Tibial nerve (tissue), 4 donors: ENCODE measurements at regions not wholly inside any gene's neighbourhood (a gene's known extent, or its start where the extent isn't known, plus 50 kb on each side); places are given as distances from the start of the nearest gene placed in this dataset.

ENCODE experiments used
- DNase-seq, 2 donors: peaks; one replicate each; pipeline ENCODE4 v3.0.0-alpha.2; 2019; ENCODE audit warnings: low spot score in 2 of 2
- H3K27ac ChIP-seq, 4 donors: fragments of 200-600 bp; sonication (generic) in 3 of 4; one replicate each; pipeline ENCODE4 v1.5.1; 2017 to 2019; ENCODE audit warnings: mild to moderate bottlenecking in 1 of 4
- H3K27me3 ChIP-seq, 2 donors: fragments of 200-600 bp; sonication (generic) in 1 of 2; one replicate each; pipeline versions ENCODE4 v1.5.1 to v1.6.0; 2017 to 2019
- H3K36me3 ChIP-seq, 3 donors: fragments of 200-600 bp; sonication (generic); one replicate each; pipeline ENCODE4 v1.5.1; 2018 to 2019
- H3K4me1 ChIP-seq, 4 donors: fragments of 200-600 bp; sonication (generic) in 3 of 4; one replicate each; pipeline ENCODE4 v1.5.1; 2017 to 2019
- H3K4me3 ChIP-seq, 4 donors: fragments of 200-600 bp; sonication (generic) in 3 of 4; one replicate each; pipeline ENCODE4 v1.5.1; 2017 to 2019; ENCODE audit warnings: mild to moderate bottlenecking in 1 of 4, moderate library complexity in 1 of 4
- H3K9me3 ChIP-seq, 4 donors: fragments of 200-600 bp; sonication (generic) in 3 of 4; one replicate each; pipeline ENCODE4 v1.5.1; 2017 to 2019
- CTCF ChIP-seq, 5 experiments: fragments of 200-600 bp in 3 of 5; fragments of 450-650 bp in 2 of 5; sonication (generic) in 3 of 5; IDR thresholded peaks; one replicate each; pipeline ENCODE4 v1.5.1; 2016 to 2019; ENCODE audit warnings: antibody characterized with exemption in 5 of 5, mild to moderate bottlenecking in 3 of 5, moderate library complexity in 2 of 5
- EP300 ChIP-seq, 2 donors: sonication (generic); formaldehyde crosslinking; IDR thresholded peaks; one replicate each; pipeline ENCODE4 v1.6.1; 2017; ENCODE audit warnings: antibody characterized with exemption in 2 of 2, mild to moderate bottlenecking in 1 of 2
- POLR2A ChIP-seq, 2 donors: fragments of 450-650 bp; IDR thresholded peaks; one replicate each; pipeline ENCODE4 v1.6.1; 2017; ENCODE audit warnings: antibody characterized with exemption in 2 of 2, mild to moderate bottlenecking in 2 of 2, moderate library complexity in 2 of 2
- WGBS, 2 donors: methylation state at CpG; one replicate each; pipeline ENCODE4 v1.1.5; 2018; 5-methylcytosine and 5-hydroxymethylcytosine counted together

- Histone ChIP-seq H3K4me1 (no peaks in the 10 kb centered on the region), H3K9me3 (no peaks in the 10 kb centered on the region), H3K27me3 (no peaks in the 10 kb centered on the region), H3K36me3 (no peaks in the 10 kb centered on the region), H3K27ac (no peak overlapping the region), H3K4me3 (no peak overlapping the region)
- TF ChIP-seq EP300 (IDR thresholded peaks at IDR 0.05) (no peak), POLR2A (IDR thresholded peaks at IDR 0.05) (no peak), CTCF (IDR thresholded peaks at IDR 0.05) (no peak)
- DNase-seq = no peak
Observed at GRCh38 chr7:106384373-106384772, 99.6 kb upstream of the NAMPT start.

- no peaks in the 10 kb centered on the region for H3K9me3 ChIP-seq
- H3K4me3 ChIP-seq = no peak overlapping the region
- H3K4me1 ChIP-seq = no peaks in the 10 kb centered on the region
- 95 to 100% methylated on average over 1 of the region's 1 CpG for WGBS, 2 donors
- H3K27ac ChIP-seq = no peak overlapping the region
- no peaks in the 10 kb centered on the region for H3K36me3 ChIP-seq
- DNase-seq = no peak
- H3K27me3 ChIP-seq = no peaks in the 10 kb centered on the region
- TF ChIP-seq POLR2A (IDR thresholded peaks at IDR 0.05) (no peak), CTCF (IDR thresholded peaks at IDR 0.05) (no peak), EP300 (IDR thresholded peaks at IDR 0.05) (no peak)
Observed at GRCh38 chr7:106382929-106383328, 98.1 kb upstream of the NAMPT start.

GRCh38 chr7:106382129-106382528 lies 97.3 kb upstream of the NAMPT start:
- H3K4me3 ChIP-seq = no peak overlapping the region
- no peaks in the 10 kb centered on the region for H3K9me3 ChIP-seq
- H3K4me1 ChIP-seq = no peaks in the 10 kb centered on the region
- no peaks in the 10 kb centered on the region for H3K27me3 ChIP-seq
- TF ChIP-seq POLR2A (IDR thresholded peaks at IDR 0.05) (no peak), EP300 (IDR thresholded peaks at IDR 0.05) (no peak), CTCF (IDR thresholded peaks at IDR 0.05) (no peak)
- no peak for DNase-seq
- H3K36me3 ChIP-seq = no peaks in the 10 kb centered on the region
- 91 to 95% methylated on average over 1 of the region's 1 CpG for WGBS, 2 donors
- no peak overlapping the region for H3K27ac ChIP-seq

- Histone ChIP-seq H3K27me3 (no peaks in the 10 kb centered on the region), H3K9me3 (no peaks in the 10 kb centered on the region), H3K36me3 (no peaks in the 10 kb centered on the region), H3K4me1 (no peaks in the 10 kb centered on the region), H3K27ac (no peak overlapping the region), H3K4me3 (no peak overlapping the region)
- no peak for TF ChIP-seq POLR2A (IDR thresholded peaks at IDR 0.05)
- no peak for TF ChIP-seq EP300 (IDR thresholded peaks at IDR 0.05)
- no peak for TF ChIP-seq CTCF (IDR thresholded peaks at IDR 0.05)
- WGBS, 2 donors = 80 to 93% methylated on average over 2 of the region's 2 CpGs
- no peak for DNase-seq
Observed at GRCh38 chr7:106381252-106381651, 96.5 kb upstream of the NAMPT start.

- TF ChIP-seq POLR2A (IDR thresholded peaks at IDR 0.05) = no peak
- no peak for TF ChIP-seq EP300 (IDR thresholded peaks at IDR 0.05)
- TF ChIP-seq CTCF (IDR thresholded peaks at IDR 0.05) = no peak
- 96% methylated on average over 3 of the region's 3 CpGs for WGBS, 2 donors
Observed at GRCh38 chr7:106377847-106378361, 93.1 kb upstream of the NAMPT start.

More at GRCh38 chr7:106377847-106378361, 93.1 kb upstream of the NAMPT start:
- H3K4me1 ChIP-seq = no peaks in the 10 kb centered on the region
- no peak overlapping the region for H3K27ac ChIP-seq
- H3K9me3 ChIP-seq = no peaks in the 10 kb centered on the region
- no peak overlapping the region for H3K4me3 ChIP-seq
- no peaks in the 10 kb centered on the region for H3K27me3 ChIP-seq
- H3K36me3 ChIP-seq = no peaks in the 10 kb centered on the region
- DNase-seq = no peak
